GM19372 (cell line): ENCODE measurements at regions not wholly inside any gene's neighbourhood (a gene's known extent, or its start where the extent isn't known, plus 50 kb on each side); places are given as distances from the start of the nearest gene placed in this dataset.
"Not testable (repeated sequence)": the region's sequence is repeated elsewhere in the genome, so short reads cannot be mapped to it uniquely, and the experiment has no call there.

ENCODE experiments used
- ATAC-seq: cut with Tn5 transposase; IDR thresholded peaks from one replicate; pipeline ENCODE4 v1.9.1; 2021; ENCODE audit warnings: mild to moderate bottlenecking, low read depth, moderate library complexity; ENCODE audit not compliant: unreplicated experiment

GRCh38 chr14:39576736-39577135 is 144.5 kb upstream of the FBXO33 start:
- no peak for ATAC-seq

GRCh38 chr14:39576258-39576657 is 144.0 kb upstream of the FBXO33 start:
- no peak for ATAC-seq

GRCh38 chr14:39568809-39569538 is 136.7 kb upstream of the FBXO33 start:
- no peak for ATAC-seq

GRCh38 chr14:39566795-39567194 is 134.6 kb upstream of the FBXO33 start:
- no peak for ATAC-seq

- no peak for ATAC-seq
Measured at GRCh38 chr14:39563361-39563760, 131.1 kb upstream of the FBXO33 start.

- ATAC-seq: no peak
Measured at GRCh38 chr14:39562175-39562574, 129.9 kb upstream of the FBXO33 start.

- ATAC-seq: no peak
Measured at GRCh38 chr14:39558525-39558924, 126.3 kb upstream of the FBXO33 start.

- no peak for ATAC-seq
Measured at GRCh38 chr14:39555749-39556148, 123.5 kb upstream of the FBXO33 start.

- ATAC-seq: no peak
Measured at GRCh38 chr14:39554576-39554975, 122.3 kb upstream of the FBXO33 start.

- no peak for ATAC-seq
Measured at GRCh38 chr14:39548358-39548757, 116.1 kb upstream of the FBXO33 start.

- ATAC-seq: no peak
Measured at GRCh38 chr14:39547845-39548244, 115.6 kb upstream of the FBXO33 start.

GRCh38 chr14:39505812-39506211 is 73.6 kb upstream of the FBXO33 start:
- ATAC-seq: no peak

- ATAC-seq: no peak
Measured at GRCh38 chr14:39500253-39500652, 68.0 kb upstream of the FBXO33 start.

- ATAC-seq: no peak
Measured at GRCh38 chr14:39499514-39499913, 67.3 kb upstream of the FBXO33 start.

GRCh38 chr14:39497677-39498076 is 65.4 kb upstream of the FBXO33 start:
- ATAC-seq: not testable (repeated sequence)

- ATAC-seq: no peak
Measured at GRCh38 chr14:39492267-39492666, 60.0 kb upstream of the FBXO33 start.

- ATAC-seq: no peak
Measured at GRCh38 chr14:39491134-39491571, 58.9 kb upstream of the FBXO33 start.

- ATAC-seq: no peak
Measured at GRCh38 chr14:39488600-39488999, 56.4 kb upstream of the FBXO33 start.

GRCh38 chr14:39483682-39484081 is 51.4 kb upstream of the FBXO33 start:
- ATAC-seq: no peak
